ENCODE measurements at regions not wholly inside any gene's neighbourhood (a gene's known extent, or its start where the extent isn't known, plus 50 kb on each side); places are given as distances from the start of the nearest gene placed in this dataset.

- POLR2A ChIA-PET, result no interaction called here
- 0% methylated on average over 1 of the region's 1 CpG for WGBS (ENCODE audit: missing lambda C conversion rate)
- DNase-seq (ENCODE audit: low read depth in 1 of 2, low spot score in 1 of 2), result no peak
- H3K9me3 ChIP-seq, result 0 out of 3 replicates have a peak, but pooled peaks cover 3% of the 10 kb centered on the region
- no peak for ATAC-seq
- no peak overlapping the region for H3K4me3 ChIP-seq
- no peak overlapping the region for H3K4me2 ChIP-seq
- no peak for FAIRE-seq
- H3K27ac ChIP-seq, result no peak overlapping the region
- CTCF ChIA-PET, result no interaction called here
- TF ChIP-seq FOSL2 (IDR thresholded peaks at IDR 0.05) (no peak), FOSL2 (CRISPR knock-in tag; IDR thresholded peaks at IDR 0.05) (no peak), POLR2A (IDR thresholded peaks at IDR 0.05; ENCODE audit: low read length) (no peak), ZNF302 (CRISPR knock-in tag; IDR thresholded peaks at IDR 0.05) (no peak), RARB (CRISPR knock-in tag; IDR thresholded peaks at IDR 0.05) (no peak), CTCF (IDR thresholded peaks at IDR 0.05) (no peak), RNF2 (IDR thresholded peaks at IDR 0.05; ENCODE audit: borderline replicate concordance, low read depth) (no peak), ZSCAN20 (CRISPR knock-in tag; IDR thresholded peaks at IDR 0.05) (no peak), NR3C1 (IDR thresholded peaks at IDR 0.05) (no peak), NPAS2 (CRISPR knock-in tag; IDR thresholded peaks at IDR 0.05; ENCODE audit: borderline replicate concordance) (no peak), RAD21 (conservative IDR thresholded peaks at IDR 0.05 in 1 of 2, IDR thresholded peaks at IDR 0.05 in 1 of 2) (no peak), KDM1A (IDR thresholded peaks at IDR 0.05; ENCODE audit: low read depth) (no peak), JUN (IDR thresholded peaks at IDR 0.05) (no peak), EHMT2 (IDR thresholded peaks at IDR 0.05; ENCODE audit: low read depth) (no peak), TFCP2L1 (CRISPR knock-in tag; IDR thresholded peaks at IDR 0.05) (no peak), MAZ (IDR thresholded peaks at IDR 0.05; ENCODE audit: borderline replicate concordance, low read depth, low read length) (no peak), FOXS1 (CRISPR knock-in tag; IDR thresholded peaks at IDR 0.05) (no peak), PBX3 (IDR thresholded peaks at IDR 0.05) (no peak), E2F6 (IDR thresholded peaks at IDR 0.05; ENCODE audit: borderline replicate concordance, low read depth) (no peak)
- no peaks in the 10 kb centered on the region for H3K4me1 ChIP-seq
These were observed 327.8 kb downstream of the CPS1 start for GRCh38 chr2:210884227-210884626.

GRCh38 chr2:210888035-210888434 is 331.6 kb downstream of the CPS1 start:
- no peak for FAIRE-seq
- no peak overlapping the region for H3K4me2 ChIP-seq
- no peak overlapping the region for H3K27ac ChIP-seq
- H3K4me3 ChIP-seq, result no peak overlapping the region
- POLR2A ChIA-PET, result no interaction called here
- 17% methylated on average over 6 of the region's 6 CpGs for WGBS (ENCODE audit: missing lambda C conversion rate)
- no peak for DNase-seq (ENCODE audit: low read depth in 1 of 2, low spot score in 1 of 2)
- H3K9me3 ChIP-seq, result 0 out of 3 replicates have a peak, but pooled peaks cover 3% of the 10 kb centered on the region
- no peak for ATAC-seq
- CTCF ChIA-PET, result interaction anchor here (1.1 kb wide), 1 partner anchor 10 kb away, joined by 3 read pairs; no protein-coding TSS in a partner anchor
- H3K4me1 ChIP-seq, result no peaks in the 10 kb centered on the region
- TF ChIP-seq PBX3 (IDR thresholded peaks at IDR 0.05) (no peak), FOSL2 (IDR thresholded peaks at IDR 0.05) (no peak), FOSL2 (CRISPR knock-in tag; IDR thresholded peaks at IDR 0.05) (no peak), MYC (IDR thresholded peaks at IDR 0.05; ENCODE audit: borderline replicate concordance, low read length) (no peak), CBX2 (IDR thresholded peaks at IDR 0.05; ENCODE audit: borderline replicate concordance, low read depth) (no peak), ELK1 (IDR thresholded peaks at IDR 0.05; ENCODE audit: low read depth, low read length) (no peak), USF2 (IDR thresholded peaks at IDR 0.05) (no peak), MAX (IDR thresholded peaks at IDR 0.05) (no peak), JUNB (IDR thresholded peaks at IDR 0.05) (no peak), EHF (CRISPR knock-in tag; IDR thresholded peaks at IDR 0.05) (no peak), CBX8 (IDR thresholded peaks at IDR 0.05) (no peak), CEBPB (IDR thresholded peaks at IDR 0.05) (no peak), HMGXB4 (CRISPR knock-in tag; IDR thresholded peaks at IDR 0.05; ENCODE audit: borderline replicate concordance) (no peak), HEYL (CRISPR knock-in tag; IDR thresholded peaks at IDR 0.05) (no peak), TFCP2L1 (CRISPR knock-in tag; IDR thresholded peaks at IDR 0.05) (no peak), NFE2L2 (conservative IDR thresholded peaks at IDR 0.05; ENCODE audit: low read length) (no peak), TP53 (CRISPR knock-in tag; IDR thresholded peaks at IDR 0.05) (no peak)

Data from A549 (cell line).